GM19455 (cell line): ENCODE measurements at regions not wholly inside any gene's neighbourhood (a gene's known extent, or its start where the extent isn't known, plus 50 kb on each side); places are given as distances from the start of the nearest gene placed in this dataset.
"Not testable (repeated sequence)": the region's sequence is repeated elsewhere in the genome, so short reads cannot be mapped to it uniquely, and the experiment has no call there.

Source experiments
- ATAC-seq: cut with Tn5 transposase; IDR thresholded peaks from one replicate; pipeline ENCODE4 v1.9.1; 2021; ENCODE audit not compliant: unreplicated experiment

GRCh38 chr9:42568942-42569556 is 385.6 kb downstream of the SPATA31A6 start:
- ATAC-seq, result not testable (repeated sequence)

DNA sequence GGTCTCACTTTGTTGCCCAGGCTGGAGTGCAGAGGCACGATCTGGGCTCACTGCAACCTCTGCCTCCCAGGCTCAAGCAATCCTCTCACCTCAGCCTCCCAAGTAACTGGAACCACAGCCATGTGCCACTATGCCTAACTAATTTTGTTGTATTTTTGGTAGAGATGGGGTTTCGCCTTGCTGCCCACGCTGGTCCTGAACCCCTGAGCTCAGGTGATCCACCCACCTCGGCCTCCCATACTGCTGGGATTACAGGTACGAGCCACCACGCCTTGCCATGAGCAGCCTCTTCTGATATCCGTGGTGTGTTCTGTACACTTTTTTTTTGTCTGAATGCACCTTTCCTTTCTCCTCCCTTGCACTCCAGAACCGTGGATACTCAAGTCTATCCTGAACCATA is 394.4 kb downstream of the SPATA31A6 start:
- ATAC-seq, result not testable (repeated sequence)
